Esophagus squamous epithelium (tissue), 4 donors: ENCODE measurements at regions not wholly inside any gene's neighbourhood (a gene's known extent, or its start where the extent isn't known, plus 50 kb on each side); places are given as distances from the start of the nearest gene placed in this dataset.

Experiments used
- POLR2A ChIP-seq, 4 donors: fragments of 450-650 bp; IDR thresholded peaks; one replicate each; pipeline ENCODE4 v1.6.1; 2017; ENCODE audit warnings: antibody characterized with exemption in 4 of 4, mild to moderate bottlenecking in 4 of 4, moderate library complexity in 3 of 4
- TF ChIP-seq, protein P1 (sequence below), 6 experiments: fragments of 450-650 bp in 4 of 6; fragments of 200-600 bp in 2 of 6; sonication (generic) in 2 of 6; IDR thresholded peaks; one replicate each; pipeline ENCODE4 v1.5.1; 2016 to 2019; ENCODE audit warnings: antibody characterized with exemption in 6 of 6, mild to moderate bottlenecking in 4 of 6, moderate library complexity in 4 of 6

GRCh38 chr5:163755505-163755904, 250.1 kb downstream of the MAT2B start:
- TF ChIP-seq, protein P1, sequence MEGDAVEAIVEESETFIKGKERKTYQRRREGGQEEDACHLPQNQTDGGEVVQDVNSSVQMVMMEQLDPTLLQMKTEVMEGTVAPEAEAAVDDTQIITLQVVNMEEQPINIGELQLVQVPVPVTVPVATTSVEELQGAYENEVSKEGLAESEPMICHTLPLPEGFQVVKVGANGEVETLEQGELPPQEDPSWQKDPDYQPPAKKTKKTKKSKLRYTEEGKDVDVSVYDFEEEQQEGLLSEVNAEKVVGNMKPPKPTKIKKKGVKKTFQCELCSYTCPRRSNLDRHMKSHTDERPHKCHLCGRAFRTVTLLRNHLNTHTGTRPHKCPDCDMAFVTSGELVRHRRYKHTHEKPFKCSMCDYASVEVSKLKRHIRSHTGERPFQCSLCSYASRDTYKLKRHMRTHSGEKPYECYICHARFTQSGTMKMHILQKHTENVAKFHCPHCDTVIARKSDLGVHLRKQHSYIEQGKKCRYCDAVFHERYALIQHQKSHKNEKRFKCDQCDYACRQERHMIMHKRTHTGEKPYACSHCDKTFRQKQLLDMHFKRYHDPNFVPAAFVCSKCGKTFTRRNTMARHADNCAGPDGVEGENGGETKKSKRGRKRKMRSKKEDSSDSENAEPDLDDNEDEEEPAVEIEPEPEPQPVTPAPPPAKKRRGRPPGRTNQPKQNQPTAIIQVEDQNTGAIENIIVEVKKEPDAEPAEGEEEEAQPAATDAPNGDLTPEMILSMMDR (IDR thresholded peaks at IDR 0.05) = no peak
- TF ChIP-seq POLR2A (IDR thresholded peaks at IDR 0.05) = no peak
